DND-41 (cell line): ENCODE measurements at regions not wholly inside any gene's neighbourhood (a gene's known extent, or its start where the extent isn't known, plus 50 kb on each side); places are given as distances from the start of the nearest gene placed in this dataset.

ENCODE experiments used
- EZH2 ChIP-seq: IDR thresholded peaks from 3 replicates; pipeline ENCODE4 v1.6.1; 2012; ENCODE audit warnings: borderline replicate concordance, low read depth, mild to moderate bottlenecking, moderate library complexity, low read length, inconsistent platforms; ENCODE audit not compliant: severe bottlenecking
- TF ChIP-seq, protein P1 (sequence below): IDR thresholded peaks from 2 replicates; pipeline ENCODE4 v1.5.1; 2012; ENCODE audit warnings: borderline replicate concordance, low read length, moderate library complexity, mild to moderate bottlenecking; ENCODE audit not compliant: poor library complexity, severe bottlenecking; ENCODE audit errors: extremely low read depth

DNA sequence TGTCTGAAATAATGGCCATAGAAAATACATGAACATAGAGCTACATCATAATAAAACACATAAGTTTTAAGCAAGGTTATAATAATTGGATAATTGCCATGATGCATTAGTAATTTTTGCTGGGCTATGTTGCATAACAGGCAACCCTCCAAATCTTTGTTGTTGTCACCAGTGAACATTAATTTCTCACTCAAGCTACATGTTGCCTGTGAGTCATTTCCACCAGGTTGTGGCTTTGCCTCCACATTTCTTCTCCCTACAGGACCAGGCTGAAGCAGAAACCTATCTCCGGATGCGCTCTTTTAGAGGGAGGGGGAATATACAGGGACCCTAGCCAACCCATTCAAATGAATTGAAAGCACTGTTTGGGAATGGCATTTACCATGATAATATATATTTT, 347.7 kb downstream of the GABRG1 start:
- TF ChIP-seq, protein P1, sequence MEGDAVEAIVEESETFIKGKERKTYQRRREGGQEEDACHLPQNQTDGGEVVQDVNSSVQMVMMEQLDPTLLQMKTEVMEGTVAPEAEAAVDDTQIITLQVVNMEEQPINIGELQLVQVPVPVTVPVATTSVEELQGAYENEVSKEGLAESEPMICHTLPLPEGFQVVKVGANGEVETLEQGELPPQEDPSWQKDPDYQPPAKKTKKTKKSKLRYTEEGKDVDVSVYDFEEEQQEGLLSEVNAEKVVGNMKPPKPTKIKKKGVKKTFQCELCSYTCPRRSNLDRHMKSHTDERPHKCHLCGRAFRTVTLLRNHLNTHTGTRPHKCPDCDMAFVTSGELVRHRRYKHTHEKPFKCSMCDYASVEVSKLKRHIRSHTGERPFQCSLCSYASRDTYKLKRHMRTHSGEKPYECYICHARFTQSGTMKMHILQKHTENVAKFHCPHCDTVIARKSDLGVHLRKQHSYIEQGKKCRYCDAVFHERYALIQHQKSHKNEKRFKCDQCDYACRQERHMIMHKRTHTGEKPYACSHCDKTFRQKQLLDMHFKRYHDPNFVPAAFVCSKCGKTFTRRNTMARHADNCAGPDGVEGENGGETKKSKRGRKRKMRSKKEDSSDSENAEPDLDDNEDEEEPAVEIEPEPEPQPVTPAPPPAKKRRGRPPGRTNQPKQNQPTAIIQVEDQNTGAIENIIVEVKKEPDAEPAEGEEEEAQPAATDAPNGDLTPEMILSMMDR: no peak
- TF ChIP-seq EZH2: no peak
